Hepatic stellate cell (primary cell): ENCODE measurements at regions not wholly inside any gene's neighbourhood (a gene's known extent, or its start where the extent isn't known, plus 50 kb on each side); places are given as distances from the start of the nearest gene placed in this dataset.

ENCODE experiments used
- DNase-seq: peaks from one replicate; pipeline ENCODE4 v3.0.0; 2011; ENCODE audit warnings: low spot score

DNA sequence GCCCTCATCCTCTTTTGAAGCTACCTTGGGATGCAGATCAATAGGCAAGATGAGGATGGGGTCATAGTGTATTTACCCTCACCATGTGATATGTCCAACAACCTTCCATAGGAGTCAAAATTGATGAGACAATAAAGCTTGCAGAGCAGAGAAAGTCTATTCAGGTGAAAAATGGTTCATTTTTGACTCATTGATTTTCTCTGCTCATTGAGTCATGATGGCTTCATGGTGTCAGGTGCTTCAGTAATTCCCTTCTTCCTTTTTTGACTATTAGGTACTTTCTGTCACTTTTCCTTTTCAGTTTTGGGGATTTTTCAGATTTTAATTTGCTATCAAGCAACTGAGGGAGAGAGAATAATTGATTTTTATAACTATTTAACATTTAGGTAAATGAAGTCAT, 55.9 kb upstream of the IL2 start:
- no peak for DNase-seq

DNA sequence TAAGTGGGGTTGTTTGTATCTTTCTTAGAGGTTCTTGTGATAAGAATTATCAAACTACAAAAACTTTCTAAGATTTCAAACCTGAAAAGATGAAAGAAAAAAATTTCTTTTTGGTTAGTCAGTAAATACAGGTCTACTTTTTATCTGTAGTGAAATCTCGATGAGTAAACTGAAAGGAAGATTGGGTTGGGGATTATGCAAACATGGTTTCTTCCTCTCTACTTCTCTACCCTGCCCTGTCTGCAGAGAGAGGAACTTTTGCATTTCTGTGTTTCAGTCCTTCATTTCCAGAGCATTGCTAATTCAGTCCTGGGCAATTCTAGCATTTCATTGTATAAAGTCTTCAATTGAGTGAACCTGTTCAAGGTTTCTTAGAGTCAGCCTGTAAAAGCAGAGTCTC, 51.6 kb upstream of the IL2 start:
- no peak for DNase-seq
